Lung (tissue), 11 donors: ENCODE measurements at regions not wholly inside any gene's neighbourhood (a gene's known extent, or its start where the extent isn't known, plus 50 kb on each side); places are given as distances from the start of the nearest gene placed in this dataset.
A peak's percentile ranks its signal among the peaks of the same experiment; 100 is the strongest.

ENCODE experiments used
- ATAC-seq: fragments of 200-7000 bp; cut with Tn5 transposase; one replicate; pipeline ENCODE4 v1.9.1; 2020; ENCODE audit warnings: moderate number of reproducible peaks; ENCODE audit not compliant: insufficient read depth, low FRiP score
- DNase-seq, 3 donors: peaks; one replicate each; pipeline ENCODE4 v3.0.0-alpha.2; 2013 to 2017
- H3K27ac ChIP-seq, 2 donors: one replicate each; pipeline ENCODE4 v1.5.1; 2013; ENCODE audit warnings: mild to moderate bottlenecking in 2 of 2, moderate library complexity in 2 of 2, control low read depth in 1 of 2, inconsistent platforms in 1 of 2, low read depth in 1 of 2, low read length in 1 of 2
- H3K27me3 ChIP-seq, 3 donors: one replicate each; pipeline ENCODE4 v1.5.1; 2013; ENCODE audit warnings: low read length in 2 of 3; ENCODE audit not compliant: control insufficient read depth in 3 of 3, insufficient read depth in 3 of 3
- H3K36me3 ChIP-seq, 4 donors: one replicate each; pipeline ENCODE4 v1.5.1; 2013; ENCODE audit warnings: low read length in 4 of 4, mild to moderate bottlenecking in 1 of 4, moderate library complexity in 1 of 4; ENCODE audit not compliant: control insufficient read depth in 4 of 4, insufficient read depth in 4 of 4
- H3K4me1 ChIP-seq, 5 donors: one replicate each; pipeline ENCODE4 v1.5.1; 2013; ENCODE audit warnings: low read length in 5 of 5, mild to moderate bottlenecking in 2 of 5, moderate library complexity in 1 of 5; ENCODE audit not compliant: control insufficient read depth in 5 of 5, insufficient read depth in 5 of 5
- H3K4me3 ChIP-seq: one replicate; pipeline ENCODE4 v1.5.1; 2013; ENCODE audit warnings: mild to moderate bottlenecking, control low read depth, moderate library complexity
- H3K9ac ChIP-seq, 2 donors: one replicate each; pipeline ENCODE4 v1.5.1; 2013; ENCODE audit warnings: low read length in 2 of 2, control low read depth in 1 of 2; ENCODE audit not compliant: insufficient read depth in 1 of 2
- H3K9me3 ChIP-seq, 4 donors: one replicate each; pipeline ENCODE4 v1.5.1; 2013; ENCODE audit warnings: low read length in 3 of 4, mild to moderate bottlenecking in 1 of 4, moderate library complexity in 1 of 4; ENCODE audit not compliant: control insufficient read depth in 4 of 4, insufficient read depth in 3 of 4
- WGBS, 2 donors: extraction: QIAGEN DNeasy Blood & Tissue Kit; methylation state at CpG; one replicate each; pipeline ENCODE4 v1.1.7; 2013; 5-methylcytosine and 5-hydroxymethylcytosine counted together
- TF ChIP-seq, protein P1 (sequence below): IDR thresholded peaks from 2 replicates; pipeline ENCODE4 v1.5.1; 2012; ENCODE audit warnings: mild to moderate bottlenecking; ENCODE audit errors: control extremely low read depth, extremely low read depth
- donor health status: control.
- donor health status: control.
- donor health status: Bipolar disorder and iron deficiency.
- donor health status: healthy.
- donor health status: DM: yes; HTN: yes; CAD: no.

DNA sequence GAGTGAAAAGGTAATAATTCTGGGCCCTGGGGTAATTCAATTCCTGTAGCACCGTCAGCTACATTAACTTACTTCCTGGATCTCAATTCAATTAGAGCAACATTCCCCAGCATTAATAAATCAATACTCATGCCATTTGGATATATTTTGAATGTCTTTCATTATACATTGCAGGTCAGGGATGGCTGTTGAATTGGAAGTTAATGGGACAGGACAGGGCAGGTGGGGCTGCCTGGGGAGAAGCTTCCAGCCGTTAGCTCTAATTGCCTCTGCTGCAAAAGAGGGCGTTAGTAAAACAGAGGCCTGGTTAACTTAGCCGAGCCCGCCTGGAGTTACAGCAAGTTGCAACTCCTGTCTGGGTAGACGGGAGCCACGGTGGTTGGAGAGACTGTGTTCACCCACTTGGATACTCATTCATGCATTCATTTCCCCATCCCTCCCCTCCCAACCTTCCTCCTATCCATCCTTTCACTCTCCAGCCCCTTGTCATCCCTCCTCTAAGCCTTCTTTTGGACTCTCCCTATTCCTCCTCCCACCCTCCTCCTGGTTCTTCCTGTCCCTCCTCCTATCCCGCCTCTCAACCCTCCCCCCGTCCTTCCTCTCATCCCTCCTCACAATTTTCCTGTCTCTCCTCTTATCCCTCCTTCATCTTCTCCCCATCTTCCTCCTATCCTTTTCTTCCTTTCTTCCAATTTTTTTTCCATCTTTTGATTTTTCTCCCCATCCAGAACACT is 137.6 kb upstream of the RUNX3 start:
- H3K27me3 ChIP-seq = no peaks in the 10 kb centered on the region
- 89 to 92% methylated on average over 9 of the region's 9 CpGs for WGBS, 2 donors
- TF ChIP-seq, protein P1, sequence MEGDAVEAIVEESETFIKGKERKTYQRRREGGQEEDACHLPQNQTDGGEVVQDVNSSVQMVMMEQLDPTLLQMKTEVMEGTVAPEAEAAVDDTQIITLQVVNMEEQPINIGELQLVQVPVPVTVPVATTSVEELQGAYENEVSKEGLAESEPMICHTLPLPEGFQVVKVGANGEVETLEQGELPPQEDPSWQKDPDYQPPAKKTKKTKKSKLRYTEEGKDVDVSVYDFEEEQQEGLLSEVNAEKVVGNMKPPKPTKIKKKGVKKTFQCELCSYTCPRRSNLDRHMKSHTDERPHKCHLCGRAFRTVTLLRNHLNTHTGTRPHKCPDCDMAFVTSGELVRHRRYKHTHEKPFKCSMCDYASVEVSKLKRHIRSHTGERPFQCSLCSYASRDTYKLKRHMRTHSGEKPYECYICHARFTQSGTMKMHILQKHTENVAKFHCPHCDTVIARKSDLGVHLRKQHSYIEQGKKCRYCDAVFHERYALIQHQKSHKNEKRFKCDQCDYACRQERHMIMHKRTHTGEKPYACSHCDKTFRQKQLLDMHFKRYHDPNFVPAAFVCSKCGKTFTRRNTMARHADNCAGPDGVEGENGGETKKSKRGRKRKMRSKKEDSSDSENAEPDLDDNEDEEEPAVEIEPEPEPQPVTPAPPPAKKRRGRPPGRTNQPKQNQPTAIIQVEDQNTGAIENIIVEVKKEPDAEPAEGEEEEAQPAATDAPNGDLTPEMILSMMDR = no peak
- no peaks in the 10 kb centered on the region for H3K36me3 ChIP-seq
- no peak overlapping the region for H3K4me3 ChIP-seq
- peaks cover 0 to 2% (median 0%) of the 10 kb centered on the region in 4 donors for H3K9me3 ChIP-seq
- ATAC-seq (no peak), DNase-seq (no peak)
- H3K27ac ChIP-seq = no peak overlapping the region
- H3K9ac ChIP-seq = no peak overlapping the region
- peaks cover 0 to 20% (median 5%) of the 10 kb centered on the region in 5 donors for H3K4me1 ChIP-seq

DNA sequence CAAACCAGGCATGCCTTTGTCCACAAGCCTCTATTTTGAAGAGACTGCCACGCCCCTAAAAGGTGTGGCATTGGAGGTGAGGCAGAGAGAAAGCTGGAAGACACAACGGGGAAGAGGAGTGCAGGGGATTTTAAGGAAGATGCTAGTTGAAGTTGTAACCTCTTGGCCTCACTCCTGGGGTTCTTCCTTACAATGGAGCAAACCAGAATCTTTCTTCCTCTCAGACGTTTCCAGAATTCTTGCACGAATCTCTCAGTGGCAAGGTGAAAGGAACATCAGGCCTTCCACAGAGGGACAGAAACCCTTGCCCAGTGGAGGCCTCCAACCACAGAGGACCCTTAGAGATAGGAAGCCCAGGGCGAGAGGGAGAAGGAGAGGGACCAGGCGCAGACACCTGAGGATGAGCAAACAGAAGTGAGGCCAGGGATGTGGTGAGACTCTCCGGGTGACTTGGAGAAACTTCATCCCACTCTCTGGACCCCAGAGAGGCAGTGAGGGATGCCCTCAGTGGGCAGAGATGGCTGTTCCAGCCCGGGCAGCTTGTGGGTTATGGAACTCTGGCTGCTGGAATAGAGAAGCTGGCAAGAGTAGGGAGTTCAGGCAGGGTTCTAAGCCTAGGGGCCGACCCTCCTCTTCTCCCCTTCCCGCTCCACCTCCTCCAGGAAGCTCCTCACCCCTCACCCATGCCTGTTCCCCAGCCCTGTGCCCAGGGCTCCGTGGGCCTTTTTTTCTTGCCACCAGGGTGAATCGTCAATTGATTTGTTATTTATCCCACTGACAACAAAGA is 136.8 kb upstream of the RUNX3 start:
- no peak for DNase-seq
- 66 to 73% methylated on average over 12 of the region's 12 CpGs for WGBS, 2 donors
- no peak overlapping the region for H3K4me3 ChIP-seq

DNA sequence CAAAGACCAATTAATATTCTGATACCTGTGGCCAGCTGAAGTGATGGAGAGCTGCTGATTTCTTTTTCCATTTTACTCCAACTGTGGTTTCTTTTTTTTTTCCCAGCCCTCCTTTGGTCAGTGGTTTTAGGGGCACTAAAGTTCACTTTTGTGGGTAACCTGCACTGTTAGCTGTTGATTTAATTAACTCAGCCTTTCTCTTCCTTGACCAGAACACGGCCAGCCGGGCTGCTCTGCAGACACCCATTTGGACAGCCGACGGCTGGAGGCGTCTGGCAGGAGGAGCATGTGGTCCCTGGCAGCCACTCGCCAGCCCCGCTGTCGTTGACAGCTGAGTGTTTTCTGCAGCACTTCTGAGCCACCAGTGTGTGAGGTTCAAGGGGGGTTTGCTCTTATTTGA is 136.2 kb upstream of the RUNX3 start:
- Histone ChIP-seq H3K27me3 (no peaks in the 10 kb centered on the region), H3K9me3 (peaks cover 0 to 2% (median 0%) of the 10 kb centered on the region in 4 donors), H3K4me3 (no peak overlapping the region), H3K9ac (no peak overlapping the region), H3K4me1 (peaks cover 0 to 27% (median 5%) of the 10 kb centered on the region in 5 donors), H3K27ac (no peak overlapping the region), H3K36me3 (no peaks in the 10 kb centered on the region)
- TF ChIP-seq, protein P1 = no peak
- DNase-seq (peak; percentile 82 to 92 (median 86)), ATAC-seq (no peak)
- 43 to 71% methylated on average over 8 of the region's 8 CpGs for WGBS, 2 donors

More for the DNA sequence above, 136.8 kb upstream of the RUNX3 start:
- no peaks in the 10 kb centered on the region for H3K36me3 ChIP-seq
- H3K27ac ChIP-seq = no peak overlapping the region
- no peak for ATAC-seq
- no peaks in the 10 kb centered on the region for H3K27me3 ChIP-seq
- H3K4me1 ChIP-seq = peaks cover 0 to 20% (median 5%) of the 10 kb centered on the region in 5 donors
- no peak overlapping the region for H3K9ac ChIP-seq
- H3K9me3 ChIP-seq = peaks cover 0 to 2% (median 0%) of the 10 kb centered on the region in 4 donors
- TF ChIP-seq, protein P1 = no peak
